PC-9 (cell line): ENCODE measurements at regions not wholly inside any gene's neighbourhood (a gene's known extent, or its start where the extent isn't known, plus 50 kb on each side); places are given as distances from the start of the nearest gene placed in this dataset.
"Not testable (repeated sequence)": the region's sequence is repeated elsewhere in the genome, so short reads cannot be mapped to it uniquely, and the experiment has no call there.

Experiments used
- BruUV-seq: library from RNA; stranded (reverse); fragments of 400-500 nt; replicated peaks from 2 replicates; lab custom pipeline; 2021; lab: Mats Ljungman, UMichigan
- CTCF ChIA-PET: fragments of 300-600 bp; sonication (Branson Sonifier 250); formaldehyde crosslinking; loops from one replicate; lab custom pipeline; 2022; ENCODE audit warnings: antibody characterized with exemption; lab: Charles Lee
- POLR2A ChIA-PET: fragments of 300-600 bp; sonication (Branson Sonifier 250); formaldehyde crosslinking; loops from one replicate; lab custom pipeline; 2022; ENCODE audit warnings: antibody characterized with exemption; ENCODE audit not compliant: unreplicated experiment; lab: Charles Lee
- DNase-seq, 2 experiments: peaks; one replicate each; pipeline versions ENCODE4 v3.0.0 to v3.0.0-alpha.2; 2015 to 2022; ENCODE audit warnings: mixed read lengths in 1 of 2
- H2AFZ ChIP-seq: fragments of 200-600 bp; sonication (generic); 2 replicates; pipeline ENCODE4 v1.8.1; 2017; ENCODE audit warnings: antibody characterized with exemption
- H3F3A ChIP-seq: fragments of 200-600 bp; sonication (generic); 2 replicates; pipeline ENCODE4 v1.8.1; 2017; ENCODE audit warnings: antibody characterized with exemption, mild to moderate bottlenecking, low read depth; ENCODE audit not compliant: insufficient read depth
- H3K27ac ChIP-seq: fragments of 200-600 bp; sonication (generic); 2 replicates; pipeline ENCODE4 v1.6.1; 2016; ENCODE audit warnings: mixed run types
- H3K27me3 ChIP-seq: fragments of 200-600 bp; sonication (generic); 2 replicates; pipeline ENCODE4 v1.6.1; 2016; ENCODE audit warnings: low read depth, mixed run types; ENCODE audit not compliant: insufficient read depth
- H3K36me3 ChIP-seq: fragments of 200-600 bp; sonication (generic); 2 replicates; pipeline ENCODE4 v1.6.1; 2016; ENCODE audit warnings: low read depth, mixed run types
- H3K4me1 ChIP-seq: fragments of 200-600 bp; sonication (generic); replicated peaks from 2 replicates; pipeline ENCODE4 v1.6.1; 2016; ENCODE audit warnings: mixed run types; ENCODE audit not compliant: insufficient read depth
- H3K4me2 ChIP-seq: fragments of 200-600 bp; sonication (generic); 2 replicates; pipeline ENCODE4 v1.6.1; 2017; ENCODE audit warnings: mixed run types
- H3K4me3 ChIP-seq: fragments of 200-600 bp; sonication (generic); 2 replicates; pipeline ENCODE4 v1.6.1; 2016; ENCODE audit warnings: mixed run types
- H3K79me2 ChIP-seq: fragments of 200-600 bp; sonication (generic); 2 replicates; pipeline ENCODE4 v1.6.1; 2017; ENCODE audit warnings: low read depth, mixed run types
- H3K9me2 ChIP-seq: fragments of 200-600 bp; sonication (generic); 2 replicates; pipeline ENCODE4 v1.8.1; 2017; ENCODE audit warnings: mild to moderate bottlenecking; ENCODE audit not compliant: insufficient read depth
- H3K9me3 ChIP-seq: fragments of 200-600 bp; sonication (generic); 2 replicates; pipeline ENCODE4 v1.8.1; 2016; ENCODE audit warnings: low read depth; ENCODE audit not compliant: insufficient read depth
- H4K20me1 ChIP-seq: fragments of 200-600 bp; sonication (generic); 2 replicates; pipeline ENCODE4 v1.8.1; 2017; ENCODE audit not compliant: insufficient read depth
- CTCF ChIP-seq: fragments of 200-600 bp; sonication (generic); conservative IDR thresholded peaks from 2 replicates; pipeline ENCODE4 v1.6.1; 2017; ENCODE audit warnings: mixed run types, antibody characterized with exemption, mild to moderate bottlenecking, moderate library complexity
- EZH2 ChIP-seq: fragments of 200-600 bp; sonication (generic); IDR thresholded peaks from 2 replicates; pipeline ENCODE4 v1.8.0; 2017; ENCODE audit warnings: antibody characterized with exemption, low read depth
- intact Hi-C: fragments of 100-400 bp; cut with micrococcal nuclease; formaldehyde crosslinking; loops from one replicate; pipeline ENCODE4 v1.10.0; 2022; ENCODE audit not compliant: unreplicated experiment

DNA sequence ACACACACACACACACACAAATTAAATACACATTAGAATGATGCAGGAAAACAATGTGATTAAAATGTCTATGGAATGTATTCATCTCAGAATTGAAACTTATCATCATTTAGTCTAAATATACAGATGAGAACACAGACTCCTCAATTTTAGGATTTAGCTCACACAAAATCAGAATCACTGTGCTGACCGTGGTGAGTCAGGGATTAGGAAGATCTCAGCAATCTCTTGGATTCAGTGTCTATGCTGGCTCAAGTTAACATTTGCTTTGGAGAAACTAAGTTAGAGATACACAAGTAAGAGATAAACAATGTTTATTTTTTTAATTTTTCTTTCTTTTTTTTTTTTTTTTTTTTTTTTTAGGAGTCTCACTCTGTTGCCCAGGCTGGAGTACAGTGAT, 323.6 kb downstream of the KLF12 start:
- BruUV-seq, result no TSS peak
- DNase-seq, result no peak
- CTCF ChIA-PET, result no interaction called here
- no peak overlapping the region for H2AFZ ChIP-seq
- no peaks in the 10 kb centered on the region for H3F3A ChIP-seq
- H3K9me3 ChIP-seq, result no peaks in the 10 kb centered on the region
- TF ChIP-seq EZH2, result no peak
- no peak for TF ChIP-seq CTCF
- intact Hi-C loops, result no loop called here
- H3K4me3 ChIP-seq, result no peak overlapping the region
- no peaks in the 10 kb centered on the region for H3K9me2 ChIP-seq
- no peaks in the 10 kb centered on the region for H3K36me3 ChIP-seq
- H3K79me2 ChIP-seq, result no peaks in the 10 kb centered on the region
- H3K27ac ChIP-seq, result no peak overlapping the region
- no peak overlapping the region for H3K4me2 ChIP-seq
- no peaks in the 10 kb centered on the region for H4K20me1 ChIP-seq
- no peaks in the 10 kb centered on the region for H3K27me3 ChIP-seq
- POLR2A ChIA-PET, result no interaction called here
- no peaks in the 10 kb centered on the region for H3K4me1 ChIP-seq

GRCh38 chr13:73809561-73809960, 324.6 kb downstream of the KLF12 start:
- Histone ChIP-seq H4K20me1 (no peaks in the 10 kb centered on the region), H3K4me3 (no peak overlapping the region), H3K27ac (no peak overlapping the region), H3K4me1 (no peaks in the 10 kb centered on the region), H3K4me2 (no peak overlapping the region), H3K27me3 (no peaks in the 10 kb centered on the region), H3K36me3 (no peaks in the 10 kb centered on the region), H3K79me2 (no peaks in the 10 kb centered on the region), H3K9me3 (no peaks in the 10 kb centered on the region), H3K9me2 (no peaks in the 10 kb centered on the region), H2AFZ (no peak overlapping the region), H3F3A (no peaks in the 10 kb centered on the region)
- POLR2A ChIA-PET, result no interaction called here
- no TSS peak for BruUV-seq
- intact Hi-C loops, result no loop called here
- DNase-seq, result no peak
- TF ChIP-seq EZH2 (no peak), CTCF (no peak)
- CTCF ChIA-PET, result no interaction called here

GRCh38 chr13:73808318-73808717, 325.9 kb downstream of the KLF12 start:
- TF ChIP-seq EZH2 (no peak), CTCF (no peak)
- Histone ChIP-seq H3K4me3 (no peak overlapping the region), H3K4me2 (no peak overlapping the region), H3K79me2 (no peaks in the 10 kb centered on the region), H3F3A (no peaks in the 10 kb centered on the region), H3K27ac (no peak overlapping the region), H4K20me1 (no peaks in the 10 kb centered on the region), H3K9me2 (no peaks in the 10 kb centered on the region), H3K36me3 (no peaks in the 10 kb centered on the region), H3K27me3 (no peaks in the 10 kb centered on the region), H2AFZ (no peak overlapping the region), H3K4me1 (no peaks in the 10 kb centered on the region), H3K9me3 (no peaks in the 10 kb centered on the region)
- intact Hi-C loops, result no loop called here
- BruUV-seq, result no TSS peak
- CTCF ChIA-PET, result no interaction called here
- POLR2A ChIA-PET, result no interaction called here
- no peak for DNase-seq

- BruUV-seq, CTCF ChIA-PET: not testable (repeated sequence)
Measured at GRCh38 chr13:73805326-73805958, 328.8 kb downstream of the KLF12 start.

More at GRCh38 chr13:73805326-73805958, 328.8 kb downstream of the KLF12 start:
- DNase-seq, H4K20me1 ChIP-seq, H3K4me1 ChIP-seq, H3K9me2 ChIP-seq, H3K36me3 ChIP-seq, H3K27ac ChIP-seq, H3K4me3 ChIP-seq, H2AFZ ChIP-seq, H3K4me2 ChIP-seq, H3K79me2 ChIP-seq, POLR2A ChIA-PET, H3F3A ChIP-seq, H3K9me3 ChIP-seq, intact Hi-C loops, H3K27me3 ChIP-seq: not testable (repeated sequence)
